ENCODE measurements at regions not wholly inside any gene's neighbourhood (a gene's known extent, or its start where the extent isn't known, plus 50 kb on each side); places are given as distances from the start of the nearest gene placed in this dataset.

DNA sequence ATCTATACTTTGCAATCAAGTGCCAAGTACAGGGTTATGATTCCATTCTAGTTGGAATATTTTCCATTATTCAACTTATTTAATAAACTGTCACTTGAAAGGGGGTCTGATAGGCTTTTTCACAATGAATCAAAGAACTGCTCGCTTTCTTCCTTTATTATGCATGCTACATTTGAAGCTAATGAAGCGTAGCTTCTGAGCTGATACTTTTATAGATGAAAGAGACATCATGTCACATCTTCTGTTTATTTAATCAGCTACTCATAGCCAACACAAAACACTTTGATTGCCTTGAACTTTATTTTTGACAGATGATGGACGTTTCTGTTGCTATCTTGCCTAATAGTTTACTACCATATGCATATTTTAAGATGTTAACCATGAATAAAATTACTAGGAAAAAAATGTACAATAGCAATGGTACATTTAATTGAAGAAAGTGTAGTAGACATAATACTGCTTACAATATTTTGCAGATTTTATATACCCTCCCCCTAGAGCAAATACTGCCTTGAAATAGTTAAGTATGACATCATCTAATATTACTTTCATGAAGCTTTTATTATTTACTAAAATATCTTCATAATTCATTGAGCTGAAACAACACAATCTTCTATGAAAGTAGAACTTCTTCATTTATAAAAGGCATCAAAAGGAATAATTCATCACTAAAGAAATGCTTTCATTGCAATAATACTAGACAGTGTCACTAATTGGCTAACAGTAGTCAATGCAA is 529.3 kb upstream of the TYRP1 start:
- no peak for DNase-seq

DNA sequence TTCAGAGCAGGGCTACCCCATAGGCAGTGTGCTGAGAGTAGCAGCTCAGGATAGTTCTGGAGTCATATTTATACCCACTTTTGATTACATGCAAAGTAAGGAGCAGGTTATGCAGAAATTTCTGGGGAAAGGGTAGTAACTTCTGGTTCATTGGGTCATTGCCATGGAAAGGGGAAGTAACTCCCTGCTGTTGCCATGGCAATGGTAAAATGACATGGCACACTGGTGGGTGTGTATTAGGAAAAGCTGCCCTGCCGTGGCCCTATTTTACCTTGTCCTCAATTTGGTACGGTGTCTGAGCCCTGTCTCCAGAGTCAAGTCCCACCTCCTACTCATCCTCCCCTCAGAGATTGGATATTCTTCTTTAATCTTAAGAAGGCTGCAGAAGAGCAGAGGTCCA is 526.7 kb upstream of the TYRP1 start:
- DNase-seq = no peak

DNA sequence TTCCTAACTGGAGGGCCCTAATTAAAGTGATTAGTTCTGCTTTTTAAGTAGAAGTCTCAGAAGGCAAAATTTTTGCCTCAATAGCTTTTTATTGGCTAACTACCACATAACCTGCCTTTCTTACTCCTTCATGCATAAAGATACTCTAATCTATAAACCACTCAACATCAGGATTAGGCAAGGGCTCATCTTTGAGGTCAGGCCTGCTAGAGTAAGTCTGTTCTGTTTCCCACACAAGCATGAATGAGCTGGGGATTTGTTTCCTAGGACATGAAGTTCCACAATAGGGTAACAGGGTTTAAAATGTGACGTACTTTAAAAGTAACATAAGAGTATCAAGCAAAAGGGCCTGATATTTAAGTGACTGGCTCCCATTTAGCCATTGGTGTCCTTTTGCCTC is 522.7 kb upstream of the TYRP1 start:
- no peak for DNase-seq

DNA sequence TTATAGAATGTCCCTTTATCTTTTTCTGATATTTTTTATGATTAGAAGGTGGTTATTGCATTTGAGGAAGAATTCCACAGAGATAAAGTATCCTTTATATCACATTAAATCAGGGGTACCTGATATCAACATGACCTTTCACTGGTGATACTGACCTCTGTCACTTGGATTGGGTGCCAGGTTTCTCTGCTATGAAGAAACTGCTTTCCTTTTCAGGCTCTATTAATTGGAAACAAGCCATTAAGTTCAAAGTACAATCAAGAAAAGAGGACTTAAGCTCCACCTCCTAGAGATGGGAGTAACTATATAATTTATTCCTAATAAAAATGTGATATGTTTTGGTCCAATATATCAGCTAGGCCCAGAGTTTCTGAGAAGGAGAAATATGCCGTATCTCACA is 514.6 kb upstream of the TYRP1 start:
- DNase-seq = no peak

DNA sequence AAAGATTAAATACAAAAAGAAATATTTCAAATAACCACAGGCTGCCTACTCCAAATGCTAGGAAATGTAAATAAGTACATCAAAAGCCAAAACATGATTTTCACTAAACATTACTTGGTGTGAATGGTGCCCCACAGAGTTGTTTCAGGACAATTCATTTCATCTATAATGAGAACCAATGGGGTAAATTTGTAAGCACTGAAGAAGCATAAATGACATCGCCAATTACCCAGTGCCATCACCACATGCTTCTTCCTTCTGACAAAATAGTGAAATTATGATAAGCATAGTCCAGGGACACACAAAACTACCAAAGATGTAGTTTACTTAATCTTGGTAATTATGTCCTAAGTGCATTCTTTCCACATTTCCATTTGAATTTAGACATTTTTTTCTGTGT is 510.4 kb upstream of the TYRP1 start:
- no peak for DNase-seq

DNA sequence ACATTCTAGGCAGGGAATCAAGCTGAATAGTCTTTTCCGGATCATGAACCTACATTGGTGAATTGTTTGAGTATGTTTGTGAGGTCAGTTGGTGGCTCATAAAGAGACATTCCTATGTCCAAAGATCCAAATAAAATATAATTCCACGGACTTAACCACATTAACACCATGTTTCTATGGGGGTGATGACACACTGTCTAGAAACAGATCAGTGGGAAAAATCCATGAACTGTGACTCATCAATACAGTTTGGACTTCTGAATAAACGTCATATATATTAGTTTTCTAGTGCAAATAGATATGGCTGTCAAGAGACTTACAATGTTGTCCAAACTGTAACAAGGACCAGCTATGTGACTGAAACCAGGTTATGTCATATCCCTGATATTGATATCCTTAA is 509.9 kb upstream of the TYRP1 start:
- no peak for DNase-seq

DNA sequence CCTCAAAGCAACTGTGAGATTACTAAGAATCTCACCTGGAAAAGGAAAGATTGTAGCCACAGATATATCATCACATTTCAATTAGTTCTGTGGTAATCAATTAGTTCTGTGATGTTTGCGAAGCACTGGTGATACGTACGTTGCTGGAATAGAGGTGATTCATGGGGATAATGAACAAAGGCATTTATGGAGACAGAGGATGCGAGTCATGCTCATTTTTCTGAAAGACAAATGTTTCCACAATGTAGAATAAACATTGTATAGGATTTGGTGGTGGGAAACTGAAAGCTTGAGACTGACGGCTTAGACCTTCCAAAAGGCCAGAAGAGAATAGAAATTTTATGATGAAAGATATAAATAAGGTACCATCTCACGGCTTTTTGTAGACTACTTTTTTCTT is 507.3 kb upstream of the TYRP1 start:
- no peak for DNase-seq

DNA sequence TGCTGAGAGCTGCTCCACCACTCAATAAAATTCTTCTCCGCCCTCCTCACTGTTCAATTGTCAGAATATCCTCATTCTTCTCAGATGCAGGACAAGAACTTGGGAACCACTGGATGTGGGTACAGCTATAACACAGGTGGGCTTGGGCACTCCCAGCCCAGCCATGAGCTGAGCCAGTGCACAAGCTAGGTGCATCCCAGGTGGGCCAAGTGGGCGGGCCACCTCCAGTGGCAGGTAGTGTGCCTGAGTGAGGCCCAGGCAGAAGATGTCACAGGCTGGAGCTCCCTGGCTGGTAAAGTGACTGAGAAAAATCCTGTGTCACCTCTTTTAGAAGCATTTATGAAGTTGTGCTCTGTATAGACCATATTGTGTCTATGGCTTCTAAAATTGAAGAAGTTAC is 501.6 kb upstream of the TYRP1 start:
- DNase-seq = no peak

DNA sequence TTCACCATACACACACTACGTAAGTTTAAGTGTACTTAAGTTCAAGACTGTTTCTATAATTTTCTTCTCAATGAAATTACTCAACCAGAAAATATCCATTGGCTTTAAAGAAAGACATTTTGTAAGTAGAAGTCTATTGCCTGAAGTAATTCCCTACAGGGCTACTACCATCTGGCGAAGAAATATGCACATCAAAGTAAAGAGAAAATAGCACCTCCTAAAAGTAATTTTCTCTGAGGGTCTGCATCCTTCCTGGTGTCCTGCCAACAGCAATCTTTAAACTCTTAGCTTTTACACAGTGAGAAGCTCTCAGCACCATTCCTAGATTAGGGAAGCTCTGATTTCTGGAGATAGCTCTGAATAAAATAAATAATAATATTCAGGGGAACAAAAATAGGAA is 498.5 kb upstream of the TYRP1 start:
- no peak for DNase-seq

DNA sequence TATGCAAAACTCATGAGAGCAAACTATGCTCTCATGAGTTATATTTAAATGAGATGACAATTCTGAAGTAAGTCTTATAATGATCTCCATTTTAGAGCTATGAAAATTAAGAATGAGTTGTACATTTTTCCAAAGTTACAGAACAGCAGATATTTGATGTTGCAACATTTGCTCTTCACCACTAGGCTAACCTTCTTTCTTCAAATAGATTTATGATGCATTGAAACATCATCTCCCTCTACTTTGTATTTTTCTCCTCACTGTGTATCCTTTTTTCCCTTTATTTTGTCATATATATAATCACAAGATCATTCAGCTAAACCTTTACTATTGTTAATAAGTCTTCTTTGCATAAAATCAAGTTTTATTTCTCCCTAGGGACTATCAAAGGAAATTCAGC is 497.7 kb upstream of the TYRP1 start:
- no peak for DNase-seq

DNA sequence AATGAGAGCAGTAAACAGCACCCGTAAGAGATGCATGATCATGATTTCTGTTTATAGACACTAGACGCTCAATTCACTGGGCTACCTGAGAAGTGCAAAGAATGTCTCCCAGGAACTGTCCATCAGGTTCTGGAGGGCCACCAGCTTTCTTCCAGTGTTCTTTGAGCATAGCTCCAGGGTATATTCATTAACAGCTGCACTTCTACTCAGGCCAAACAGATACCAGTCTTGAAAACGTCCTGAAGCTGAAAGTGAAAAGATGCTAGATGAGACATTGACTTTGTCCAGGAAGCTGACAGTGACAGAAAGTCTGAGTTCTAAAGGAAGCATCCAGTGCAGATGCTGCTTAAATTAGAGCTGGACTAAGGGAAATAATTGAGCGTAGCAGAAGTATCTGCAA is 488.7 kb upstream of the TYRP1 start:
- DNase-seq = no peak

DNA sequence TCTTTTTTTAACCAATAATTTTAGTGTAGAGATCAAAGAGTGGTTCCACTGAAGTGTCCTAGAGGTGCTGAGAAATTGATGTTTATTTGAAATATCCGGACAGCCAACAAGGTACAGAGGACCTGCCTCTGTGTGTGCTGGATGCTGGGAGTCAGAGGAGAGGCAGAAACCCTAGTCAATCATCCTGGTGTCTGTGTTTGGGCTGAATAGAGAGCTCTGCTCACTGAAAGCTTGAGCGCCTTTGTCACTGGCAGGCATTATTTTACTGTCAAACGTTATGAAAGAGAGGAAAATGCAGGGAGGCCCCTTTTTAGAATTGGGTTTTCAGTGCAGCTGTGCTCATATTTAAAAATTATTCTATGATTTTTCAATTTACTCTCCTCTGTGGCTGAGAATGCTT is 480.3 kb upstream of the TYRP1 start:
- no peak for DNase-seq

DNA sequence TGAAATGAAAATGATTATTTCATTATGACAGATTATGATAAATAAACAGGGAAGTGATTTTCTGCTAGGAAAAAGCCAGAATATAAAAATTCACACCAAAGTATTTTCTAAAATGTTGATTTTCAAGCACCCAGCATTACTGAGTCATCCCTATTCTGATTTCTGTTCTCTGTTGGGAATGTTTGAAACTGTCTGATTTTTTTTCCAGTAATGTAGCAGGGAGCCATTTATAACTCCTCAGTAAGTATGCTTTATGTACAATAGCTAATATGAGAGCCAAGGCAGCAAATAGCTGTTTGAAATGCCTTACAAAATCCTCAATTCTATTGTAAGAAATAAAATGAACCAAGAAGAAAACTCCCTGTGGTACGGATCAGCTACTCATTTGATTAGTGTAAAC is 471.7 kb upstream of the TYRP1 start:
- no peak for DNase-seq

DNA sequence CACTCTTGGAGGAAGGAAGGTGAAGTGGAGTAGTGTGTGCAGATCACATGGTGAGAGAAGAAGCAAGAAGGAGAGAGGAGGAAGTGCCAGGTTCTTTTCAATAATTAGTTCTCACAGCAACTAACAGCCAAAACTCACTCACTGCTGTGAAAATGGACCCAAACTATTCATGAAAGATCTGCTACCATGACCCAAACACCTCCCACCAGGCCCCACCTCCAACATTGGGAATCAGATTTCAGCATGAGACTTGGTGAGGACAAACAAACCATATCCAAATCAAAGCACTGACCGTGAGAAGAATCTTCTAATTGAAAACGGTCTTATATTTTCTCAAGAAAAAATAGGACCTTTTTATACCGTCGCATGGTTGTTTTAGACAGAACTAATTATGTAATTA is 468.7 kb upstream of the TYRP1 start:
- DNase-seq = no peak

DNA sequence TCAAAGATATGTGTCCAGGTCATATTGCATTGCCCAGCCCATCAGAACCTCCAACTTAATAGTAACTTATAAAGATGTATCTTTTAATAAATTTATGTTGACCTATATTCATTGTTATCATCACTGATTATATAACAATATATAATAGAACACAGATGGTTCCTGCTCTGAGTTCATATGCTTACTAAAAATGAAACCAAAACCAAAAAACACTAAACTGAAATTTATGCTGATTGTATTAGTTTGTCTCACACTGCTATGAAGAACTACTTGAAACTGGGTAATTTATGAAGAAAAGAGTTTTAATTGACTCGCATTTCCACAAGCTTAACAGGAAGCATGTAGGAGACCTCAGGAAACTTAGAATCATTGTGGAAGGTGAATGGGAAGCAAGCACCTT is 462.5 kb upstream of the TYRP1 start:
- DNase-seq = no peak

DNA sequence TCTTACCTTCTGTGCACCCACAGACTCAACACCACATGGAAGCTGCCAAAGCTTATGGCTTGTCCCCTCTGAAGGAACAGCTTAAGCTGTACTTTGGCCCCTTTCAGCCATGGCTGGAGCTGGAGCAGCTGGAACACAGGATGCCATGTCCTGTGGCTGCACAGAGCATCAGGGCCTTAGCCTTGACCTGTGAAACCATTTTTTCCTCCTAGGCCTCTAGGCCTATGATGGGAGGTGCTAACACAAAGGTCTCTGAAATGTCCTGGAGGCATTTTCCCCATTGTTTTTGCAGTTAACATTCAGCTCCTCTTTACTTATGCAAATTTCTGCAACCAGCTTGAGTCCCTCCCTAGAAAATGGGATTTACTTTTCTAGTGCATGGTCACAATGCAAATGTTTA is 461.4 kb upstream of the TYRP1 start:
- no peak for DNase-seq

DNA sequence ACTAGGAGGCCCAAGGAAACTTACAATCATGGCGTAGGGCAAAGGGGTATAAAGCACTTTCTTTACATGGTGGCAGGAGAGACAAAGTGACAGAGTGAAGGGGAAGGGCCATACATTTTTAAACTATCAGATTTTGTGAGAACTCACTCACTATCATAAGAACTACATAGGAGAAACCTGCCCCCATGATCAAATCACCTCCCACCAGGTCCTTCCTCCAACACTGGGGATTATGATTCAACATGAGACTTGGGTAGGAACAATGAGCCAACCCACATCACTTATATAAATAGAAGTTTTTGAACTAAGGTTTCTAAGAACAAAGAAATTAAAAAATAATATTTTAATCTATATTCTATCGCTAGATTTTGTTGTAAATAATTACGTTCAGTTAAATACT is 460.3 kb upstream of the TYRP1 start:
- DNase-seq = no peak

DNA sequence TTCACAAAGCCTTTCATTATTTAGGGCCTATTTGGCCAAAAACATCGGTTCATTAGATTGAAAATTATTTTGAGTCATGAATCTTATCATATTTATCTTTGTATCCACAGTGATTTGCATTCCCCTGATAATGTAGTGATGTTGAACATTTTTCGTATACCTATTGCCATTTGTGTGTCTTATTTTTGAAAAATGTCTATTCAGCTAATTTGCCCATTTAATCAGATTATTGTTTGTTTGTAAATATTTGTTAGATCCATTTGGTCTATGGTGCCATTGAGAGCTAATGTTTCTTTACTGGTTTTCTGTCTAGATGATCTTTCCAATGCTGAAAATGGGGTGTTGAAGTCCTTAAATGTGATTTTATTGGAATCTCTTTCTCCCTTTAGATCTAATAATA is 439.2 kb upstream of the TYRP1 start:
- DNase-seq = no peak

DNA sequence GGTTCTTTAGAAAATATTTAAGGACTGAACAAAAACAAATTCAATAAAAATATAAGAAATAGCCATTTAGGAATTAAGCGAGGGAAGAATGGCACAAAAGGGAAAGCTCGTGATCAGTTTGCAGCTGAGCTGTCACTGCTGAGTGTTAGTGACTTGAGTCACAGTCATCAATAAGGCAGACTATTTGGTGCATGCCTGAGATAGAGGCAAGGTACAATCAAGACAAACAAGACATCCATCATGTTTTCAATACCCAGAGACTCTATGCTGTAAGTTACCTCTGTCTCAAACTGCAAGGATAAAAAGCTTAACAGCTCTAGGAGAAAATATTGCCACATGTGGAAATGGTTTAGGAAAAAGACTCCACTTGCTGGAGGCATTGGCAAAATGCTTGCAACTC is 426.4 kb upstream of the TYRP1 start:
- DNase-seq = no peak

DNA sequence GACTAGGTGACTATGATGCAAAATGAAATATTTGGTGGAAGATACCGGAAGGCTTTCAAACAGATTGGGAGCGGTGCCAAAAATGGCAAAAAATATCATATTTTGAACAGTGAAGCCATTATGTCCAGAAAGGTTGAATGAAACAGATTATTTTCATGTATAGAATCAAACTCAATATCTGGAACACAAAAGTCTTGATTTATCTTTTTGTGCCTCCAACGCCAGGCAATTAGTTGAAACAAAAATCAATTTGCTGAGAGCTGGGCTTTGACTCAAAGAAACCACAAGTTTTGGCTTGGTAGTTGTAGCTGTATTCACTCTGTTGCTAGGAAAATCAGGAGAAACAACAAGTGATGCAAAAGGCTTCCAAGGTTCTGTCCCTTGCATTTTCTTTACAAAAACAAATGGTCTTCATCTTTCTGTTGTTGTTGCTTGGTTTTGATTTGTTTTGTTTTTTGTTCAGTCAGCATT is 421.7 kb upstream of the TYRP1 start:
- no peak for DNase-seq

DNA sequence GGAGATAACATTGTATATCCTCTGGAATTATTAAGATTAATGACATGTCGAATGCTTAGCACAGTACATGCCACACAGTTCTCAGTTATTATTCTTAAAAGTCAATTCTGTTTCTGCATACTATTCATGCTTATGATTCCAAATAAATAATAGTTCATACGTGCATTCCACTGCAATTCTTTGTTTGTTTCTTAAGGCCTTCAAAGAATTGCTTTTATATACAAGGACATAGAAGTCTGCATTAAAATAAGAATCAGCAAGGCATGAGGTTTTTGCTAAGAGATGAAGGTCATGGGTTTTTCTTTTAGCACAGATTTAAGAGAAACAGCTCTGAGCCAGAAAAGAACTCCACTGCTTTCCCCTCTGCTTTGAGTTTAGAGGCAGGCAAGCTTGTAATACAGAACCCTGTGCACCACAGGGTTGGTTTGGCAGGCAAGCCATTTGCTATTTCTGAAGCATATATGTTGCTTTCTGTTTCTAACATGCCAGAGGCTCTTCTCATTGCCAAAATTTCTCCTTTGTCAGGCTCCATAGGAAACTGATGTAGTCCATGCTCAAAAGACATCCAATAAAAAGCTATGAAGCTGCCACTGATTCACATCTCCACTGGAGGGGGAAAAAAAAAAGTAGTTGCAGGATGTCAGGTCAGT is 420.6 kb upstream of the TYRP1 start:
- no peak for DNase-seq

DNA sequence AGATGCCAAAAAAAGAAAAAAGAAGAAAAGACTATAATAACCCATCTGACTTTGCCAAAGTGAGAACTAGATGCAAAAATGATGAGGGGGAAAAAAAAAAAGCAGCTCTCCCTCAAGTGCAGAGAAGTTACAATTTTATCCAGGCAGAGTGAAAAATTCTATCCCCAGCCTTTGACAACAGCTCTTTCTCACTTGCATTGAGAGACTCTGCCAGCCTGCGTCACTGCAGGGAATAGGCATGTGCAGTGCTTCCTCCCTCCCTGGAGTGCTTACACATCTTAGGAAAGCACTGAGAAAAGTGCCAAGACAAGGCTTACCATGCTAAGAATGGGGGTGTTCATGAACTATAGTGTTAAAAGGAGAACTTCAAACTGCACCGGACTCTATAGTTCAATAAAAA is 418.6 kb upstream of the TYRP1 start:
- DNase-seq = no peak

DNA sequence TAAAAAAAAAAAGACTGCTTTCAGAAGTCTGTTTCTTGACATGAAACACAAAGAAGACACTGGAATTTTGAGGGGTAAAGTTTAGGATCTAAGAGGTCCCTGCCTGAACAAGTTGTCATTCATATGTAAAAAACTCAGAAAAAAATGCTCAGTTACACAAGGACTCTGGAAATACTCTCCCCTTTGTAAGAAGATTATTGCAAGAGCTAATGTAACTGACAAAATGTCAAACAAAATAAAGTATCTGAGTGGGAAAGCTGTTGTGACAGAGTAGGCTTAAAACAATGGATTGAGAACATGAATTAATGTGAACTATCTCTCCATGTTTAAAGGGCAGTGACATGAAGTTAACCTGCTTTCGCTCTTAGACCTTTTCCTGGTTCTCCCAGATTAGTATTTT is 416.7 kb upstream of the TYRP1 start:
- no peak for DNase-seq

DNA sequence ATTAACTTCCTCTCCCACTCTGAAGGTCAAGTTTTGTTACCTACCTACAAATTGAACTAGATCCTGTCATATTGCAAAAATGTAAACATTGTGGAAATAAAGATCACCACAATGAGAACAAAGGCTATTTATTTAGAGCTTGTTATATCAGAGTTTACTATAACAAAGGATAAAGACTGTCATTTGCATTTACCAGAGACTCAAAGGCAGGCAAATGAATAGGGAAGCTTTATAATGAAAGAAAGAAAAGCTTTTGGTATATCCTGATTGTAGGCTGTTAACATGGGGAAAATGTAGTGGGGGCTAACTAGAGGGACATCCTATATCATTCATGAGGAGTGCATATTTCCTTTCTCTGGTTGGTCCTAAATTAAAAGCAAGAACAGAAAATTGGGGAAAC is 403.5 kb upstream of the TYRP1 start:
- no peak for DNase-seq

All from NCI-H1436 (cell line).